HepG2 (cell line): ENCODE measurements at regions not wholly inside any gene's neighbourhood (a gene's known extent, or its start where the extent isn't known, plus 50 kb on each side); places are given as distances from the start of the nearest gene placed in this dataset.

ENCODE experiments used
- ATAC-seq: fragments of 200-7000 bp; cut with Tn5 transposase; 3 replicates; pipeline ENCODE4 v1.9.1; 2020; ENCODE audit warnings: mild to moderate bottlenecking, moderate library complexity
- BruUV-seq: library from RNA; stranded (reverse); fragments of 400-500 nt; replicated peaks from 2 replicates; lab custom pipeline; 2021; lab: Mats Ljungman, UMichigan
- CTCF ChIA-PET: fragments of 300-600 bp; formaldehyde crosslinking; extraction: SDS; loops from one replicate; lab custom pipeline; 2021; ENCODE audit warnings: low total read pairs, inconsistent platforms, low intra/inter-chr PET ratio; lab: Yijun Ruan, JAX
- POLR2A ChIA-PET: fragments of 350-600 bp; sonication (Branson Sonifier 250); formaldehyde crosslinking; loops from one replicate; lab custom pipeline; 2020; ENCODE audit warnings: antibody characterized with exemption, inconsistent platforms; lab: Yijun Ruan, JAX
- DNase-seq: peaks from one replicate; pipeline ENCODE4 v3.0.0-alpha.2; 2015; ENCODE audit warnings: low spot score
- FAIRE-seq: peaks from 3 replicates; lab custom pipeline; 2011; peaks lifted over from hg19 to GRCh38; lab: Jason Lieb, UNC
- H2AFZ ChIP-seq: one replicate; pipeline ENCODE4 v1.6.1; 2011; ENCODE audit warnings: low read length, inconsistent platforms
- H3K27ac ChIP-seq: fragments of 300-600 bp; 3 replicates; pipeline ENCODE4 v1.8.0; 2011; ENCODE audit warnings: mixed run types, mild to moderate bottlenecking, mixed read lengths, low read length, inconsistent platforms; ENCODE audit not compliant: insufficient read depth; ENCODE audit errors: extremely low read length
- H3K27me3 ChIP-seq, 2 experiments: fragments of 200-600 bp in 1 of 2; 2 replicates in 1 of 2; 3 replicates in 1 of 2; pipeline versions ENCODE4 v1.6.0 to v1.8.0; 2011; ENCODE audit warnings: low read length in 2 of 2, mild to moderate bottlenecking in 2 of 2, moderate library complexity in 2 of 2, inconsistent platforms in 1 of 2; ENCODE audit not compliant: insufficient read depth in 2 of 2, control insufficient read depth in 1 of 2
- H3K36me3 ChIP-seq, 2 experiments: fragments of 200-600 bp in 1 of 2; replicated peaks in 1 of 2; 2 replicates in 1 of 2; 3 replicates in 1 of 2; pipeline versions ENCODE4 v1.5.1 to v1.8.0; 2011; ENCODE audit warnings: low read length in 2 of 2, inconsistent platforms in 1 of 2; ENCODE audit not compliant: insufficient read depth in 2 of 2, control insufficient read depth in 1 of 2
- H3K4me1 ChIP-seq: 2 replicates; pipeline ENCODE4 v1.5.1; 2012; ENCODE audit warnings: low read length, inconsistent platforms; ENCODE audit not compliant: insufficient read depth
- H3K4me2 ChIP-seq: 2 replicates; pipeline ENCODE4 v1.6.0; 2011; ENCODE audit warnings: low read depth, low read length, inconsistent platforms
- H3K4me3 ChIP-seq, 3 experiments: fragments of 200-600 bp in 1 of 3; sonication (generic), shearing (Covaris generic) in 1 of 3; replicated peaks in 1 of 3; 2 replicates each; pipeline ENCODE4 v1.5.1; 2011 to 2016; ENCODE audit warnings: low read length in 3 of 3, inconsistent platforms in 2 of 3, low read depth in 2 of 3, mild to moderate bottlenecking in 2 of 3, control low read depth in 1 of 3, mixed read lengths in 1 of 3; ENCODE audit not compliant: insufficient read depth in 1 of 3
- H3K79me2 ChIP-seq: one replicate; pipeline ENCODE4 v1.6.1; 2011; ENCODE audit warnings: low read length, inconsistent platforms; ENCODE audit not compliant: insufficient read depth
- H3K9ac ChIP-seq: 2 replicates; pipeline ENCODE4 v1.6.0; 2011; ENCODE audit warnings: mild to moderate bottlenecking, low read depth, low read length, inconsistent platforms; ENCODE audit not compliant: insufficient read depth
- H3K9me3 ChIP-seq: 2 replicates; pipeline ENCODE4 v1.5.1; 2012; ENCODE audit warnings: mild to moderate bottlenecking, low read length
- H4K20me1 ChIP-seq: 2 replicates; pipeline ENCODE4 v1.6.0; 2011; ENCODE audit warnings: inconsistent platforms, mild to moderate bottlenecking, low read length, moderate library complexity; ENCODE audit not compliant: insufficient read depth
- ATF1 ChIP-seq: IDR thresholded peaks from 2 replicates; pipeline ENCODE4 v1.6.1; 2016; ENCODE audit warnings: mild to moderate bottlenecking, control low read depth
- E2F1 ChIP-seq: sonication (generic); formaldehyde crosslinking; IDR thresholded peaks from 2 replicates; pipeline ENCODE4 v1.5.0; 2020; ENCODE audit warnings: missing genetic modification reagents
- ERF ChIP-seq: IDR thresholded peaks from 2 replicates; pipeline ENCODE4 v1.6.1; 2018; ENCODE audit warnings: missing biosample characterization, missing genetic modification reagents
- GPN1 ChIP-seq: sonication (generic); formaldehyde crosslinking; IDR thresholded peaks from 2 replicates; pipeline ENCODE4 v1.5.1; 2020; ENCODE audit warnings: missing genetic modification reagents, borderline replicate concordance
- HES4 ChIP-seq: sonication (generic); formaldehyde crosslinking; IDR thresholded peaks from 2 replicates; pipeline ENCODE4 v1.9.0; 2021; ENCODE audit warnings: mild to moderate bottlenecking, missing genetic modification reagents, borderline replicate concordance
- HNRNPH1 ChIP-seq: fragments of 200-400 bp; formaldehyde crosslinking; optimal IDR thresholded peaks from 2 replicates; pipeline ENCODE3; 2017; ENCODE audit warnings: mild to moderate bottlenecking, low read depth, low read length
- HNRNPL ChIP-seq: fragments of 200-400 bp; formaldehyde crosslinking; IDR thresholded peaks from 2 replicates; pipeline ENCODE4 v1.6.1; 2017; ENCODE audit warnings: mild to moderate bottlenecking, low read depth, low read length
- HOXA5 ChIP-seq: sonication (generic); formaldehyde crosslinking; IDR thresholded peaks from 2 replicates; pipeline ENCODE4 v1.4.0; 2020; ENCODE audit warnings: missing genetic modification reagents
- MAF1 ChIP-seq: sonication (generic); formaldehyde crosslinking; IDR thresholded peaks from 2 replicates; pipeline ENCODE4 v1.5.0; 2020; ENCODE audit warnings: missing genetic modification reagents, borderline replicate concordance
- MATR3 ChIP-seq: sonication (generic); formaldehyde crosslinking; IDR thresholded peaks from 2 replicates; pipeline ENCODE4 v1.4.0; 2020; ENCODE audit warnings: missing genetic modification reagents
- POGZ ChIP-seq: sonication (generic); formaldehyde crosslinking; IDR thresholded peaks from 2 replicates; pipeline ENCODE4 v1.4.0; 2020; ENCODE audit warnings: mild to moderate bottlenecking, missing genetic modification reagents
- SCMH1 ChIP-seq: sonication (generic); formaldehyde crosslinking; IDR thresholded peaks from 2 replicates; pipeline ENCODE4 v1.9.0; 2021; ENCODE audit warnings: missing genetic modification reagents, mild to moderate bottlenecking, borderline replicate concordance
- STAG1 ChIP-seq: sonication (generic); formaldehyde crosslinking; IDR thresholded peaks from 2 replicates; pipeline ENCODE4 v1.4.0; 2020; ENCODE audit warnings: missing genetic modification reagents
- TCF12 ChIP-seq, 2 experiments: fragments of 450-650 bp in 1 of 2; sonication (generic) in 1 of 2; formaldehyde crosslinking in 1 of 2; IDR thresholded peaks; 2 replicates each; pipeline versions ENCODE4 v1.6.1 to v1.8.0; 2017 to 2022; ENCODE audit warnings: antibody characterized with exemption in 1 of 2, mild to moderate bottlenecking in 1 of 2, missing genetic modification reagents in 1 of 2, moderate library complexity in 1 of 2
- YY1 ChIP-seq: IDR thresholded peaks from 2 replicates; pipeline ENCODE4 v1.6.1; 2011; ENCODE audit warnings: low read length, low read depth, moderate library complexity, mild to moderate bottlenecking; ENCODE audit not compliant: insufficient read depth, insufficient replicate concordance
- ZNF253 ChIP-seq: sonication (generic); formaldehyde crosslinking; IDR thresholded peaks from 2 replicates; pipeline ENCODE4 v1.8.0; 2022; ENCODE audit warnings: mild to moderate bottlenecking, missing genetic modification reagents, borderline replicate concordance
- ZNF3 ChIP-seq: IDR thresholded peaks from 2 replicates; pipeline ENCODE4 v1.7.0; 2017; ENCODE audit warnings: inconsistent platforms
- ZNF629 ChIP-seq: sonication (generic); formaldehyde crosslinking; conservative IDR thresholded peaks from 2 replicates; pipeline ENCODE4 v1.5.0; 2020; ENCODE audit warnings: missing genetic modification reagents
- ZNF678 ChIP-seq: sonication (generic); formaldehyde crosslinking; IDR thresholded peaks from 2 replicates; pipeline ENCODE4 v1.4.0; 2020; ENCODE audit warnings: mild to moderate bottlenecking, missing genetic modification reagents
- ZNF724P ChIP-seq: sonication (generic); formaldehyde crosslinking; IDR thresholded peaks from 2 replicates; pipeline ENCODE4 v1.8.0; 2022; ENCODE audit warnings: missing genetic modification reagents, borderline replicate concordance
- WGBS: methylation state at CpG from one replicate; pipeline ENCODE4 v1.1.6; 2017; ENCODE audit warnings: low lambda C conversion rate; 5-methylcytosine and 5-hydroxymethylcytosine counted together
- in situ Hi-C: cut with HindIII; loops from 2 replicates; pipeline ENCODE4 v1.10.0; 2017; ENCODE audit warnings: low pct_unique_long_range_greater_than_20kb; ENCODE audit not compliant: extremely low pct_ligation_motif_present
- intact Hi-C: fragments of 100-400 bp; cut with micrococcal nuclease; formaldehyde crosslinking; loops from one replicate; pipeline ENCODE4 v1.10.0; 2022; ENCODE audit not compliant: unreplicated experiment

- H2AFZ ChIP-seq, result no peak overlapping the region
- no peak overlapping the region for H3K27ac ChIP-seq
- H3K9ac ChIP-seq, result no peak overlapping the region
- in situ Hi-C loops (no loop called here), intact Hi-C loops (no loop called here)
- POLR2A ChIA-PET, result no interaction called here
- no peak for ATAC-seq
- FAIRE-seq, result no peak
- CTCF ChIA-PET, result no interaction called here
- no peaks in the 10 kb centered on the region for H3K79me2 ChIP-seq
- no peak overlapping the region for H3K4me3 ChIP-seq
- TF ChIP-seq ZNF724P (CRISPR knock-in tag) (no peak), HES4 (CRISPR knock-in tag) (no peak), MAF1 (no peak), ZNF629 (CRISPR knock-in tag) (no peak), TCF12 (IDR thresholded peaks at IDR 0.05) (no peak), TCF12 (CRISPR knock-in tag; IDR thresholded peaks at IDR 0.05) (no peak), YY1 (no peak), ATF1 (CRISPR knock-in tag) (no peak), HNRNPH1 (no peak), MATR3 (CRISPR knock-in tag) (no peak), POGZ (no peak), STAG1 (CRISPR knock-in tag) (no peak), ZNF253 (CRISPR knock-in tag) (no peak), ZNF678 (CRISPR knock-in tag) (no peak), SCMH1 (CRISPR knock-in tag) (no peak), ZNF3 (no peak), HOXA5 (CRISPR knock-in tag) (no peak), GPN1 (CRISPR knock-in tag) (no peak), ERF (CRISPR knock-in tag) (no peak), E2F1 (no peak), HNRNPL (no peak)
- BruUV-seq, result no TSS peak
- no peaks in the 10 kb centered on the region for H3K4me1 ChIP-seq
- H4K20me1 ChIP-seq, result no peaks in the 10 kb centered on the region
- no peaks in the 10 kb centered on the region for H3K36me3 ChIP-seq
- H3K9me3 ChIP-seq, result no peaks in the 10 kb centered on the region
- no peak overlapping the region for H3K4me2 ChIP-seq
- WGBS, result 0% methylated on average over 1 of the region's 1 CpG
- no peaks in the 10 kb centered on the region for H3K27me3 ChIP-seq
- DNase-seq, result no peak
Measured at GRCh38 chr2:212677466-212677865, 138.9 kb upstream of the ERBB4 start.
